ENCODE measurements at regions not wholly inside any gene's neighbourhood (a gene's known extent, or its start where the extent isn't known, plus 50 kb on each side); places are given as distances from the start of the nearest gene placed in this dataset.

GRCh38 chr7:41059796-41060195, 643.1 kb downstream of the INHBA start:
- TF ChIP-seq POLR2A (IDR thresholded peaks at IDR 0.05; ENCODE audit: extremely low read depth, insufficient read length) (no peak), CTCF (IDR thresholded peaks at IDR 0.05; ENCODE audit: low read depth, low read length) (no peak)
